Transverse colon (tissue), 4 donors: ENCODE measurements at regions not wholly inside any gene's neighbourhood (a gene's known extent, or its start where the extent isn't known, plus 50 kb on each side); places are given as distances from the start of the nearest gene placed in this dataset.

Source experiments
- DNase-seq: peaks from one replicate; pipeline ENCODE4 v3.0.0-alpha.2; 2019
- H3K27ac ChIP-seq, 4 donors: fragments of 200-600 bp; sonication (generic); 2 replicates each; pipeline ENCODE4 v1.5.1; 2016 to 2018; ENCODE audit warnings: inconsistent platforms in 4 of 4
- H3K27me3 ChIP-seq: fragments of 200-600 bp; sonication (generic); 2 replicates; pipeline ENCODE4 v1.5.1; 2017; ENCODE audit warnings: inconsistent platforms
- H3K36me3 ChIP-seq, 4 donors: fragments of 200-600 bp; sonication (generic); 2 replicates each; pipeline ENCODE4 v1.5.1; 2017 to 2019; ENCODE audit warnings: inconsistent platforms in 4 of 4
- H3K4me1 ChIP-seq, 4 donors: fragments of 200-600 bp; sonication (generic); 2 replicates each; pipeline ENCODE4 v1.5.1; 2017 to 2020; ENCODE audit warnings: inconsistent platforms in 4 of 4
- H3K4me3 ChIP-seq, 4 donors: fragments of 200-600 bp; sonication (generic); 1 replicate in 1 of 4; 2 replicates in 3 of 4; pipeline versions ENCODE4 v1.5.1 to v1.6.1; 2017 to 2019; ENCODE audit warnings: inconsistent platforms in 4 of 4
- H3K9me3 ChIP-seq, 2 donors: fragments of 200-600 bp; sonication (generic); 2 replicates each; pipeline ENCODE4 v1.5.1; 2017 to 2019; ENCODE audit warnings: inconsistent platforms in 2 of 2
- CTCF ChIP-seq, 5 experiments: fragments of 200-600 bp in 3 of 5; fragments of 450-650 bp in 2 of 5; sonication (generic) in 3 of 5; IDR thresholded peaks; 1 replicate in 2 of 5; 2 replicates in 3 of 5; pipeline ENCODE4 v1.5.1; 2016 to 2017; ENCODE audit warnings: antibody characterized with exemption in 5 of 5, inconsistent platforms in 3 of 5, mild to moderate bottlenecking in 2 of 5, moderate library complexity in 1 of 5
- EP300 ChIP-seq: sonication (generic); formaldehyde crosslinking; IDR thresholded peaks from one replicate; pipeline ENCODE4 v1.6.1; 2017; ENCODE audit warnings: antibody characterized with exemption, low read depth
- POLR2A ChIP-seq: fragments of 450-650 bp; IDR thresholded peaks from one replicate; pipeline ENCODE4 v1.6.1; 2016; ENCODE audit warnings: antibody characterized with exemption, mild to moderate bottlenecking, moderate library complexity
- POLR2AphosphoS5 ChIP-seq, 3 donors: sonication (generic); formaldehyde crosslinking; IDR thresholded peaks; one replicate each; pipeline ENCODE4 v1.6.1; 2016; ENCODE audit warnings: antibody characterized with exemption in 3 of 3
- WGBS, 2 donors: methylation state at CpG; one replicate each; pipeline ENCODE4 v1.1.5; 2018; ENCODE audit warnings: low coverage in 1 of 2; 5-methylcytosine and 5-hydroxymethylcytosine counted together
- in situ Hi-C, 4 donors: fragments of 200-750 bp; cut with MboI; loops; one replicate each; pipeline versions ENCODE4 v1.15.0 to v1.15.1; 2017; ENCODE audit warnings: low sequenced_read_pairs in 3 of 4, low pct_ligation_motif_present in 1 of 4, low pct_unique_long_range_greater_than_20kb in 1 of 4
- intact Hi-C: fragments of 100-400 bp; cut with DNase I; formaldehyde crosslinking; loops from one replicate; pipeline ENCODE4 v1.15.1; 2023; ENCODE audit warnings: low total_unique reads

DNA sequence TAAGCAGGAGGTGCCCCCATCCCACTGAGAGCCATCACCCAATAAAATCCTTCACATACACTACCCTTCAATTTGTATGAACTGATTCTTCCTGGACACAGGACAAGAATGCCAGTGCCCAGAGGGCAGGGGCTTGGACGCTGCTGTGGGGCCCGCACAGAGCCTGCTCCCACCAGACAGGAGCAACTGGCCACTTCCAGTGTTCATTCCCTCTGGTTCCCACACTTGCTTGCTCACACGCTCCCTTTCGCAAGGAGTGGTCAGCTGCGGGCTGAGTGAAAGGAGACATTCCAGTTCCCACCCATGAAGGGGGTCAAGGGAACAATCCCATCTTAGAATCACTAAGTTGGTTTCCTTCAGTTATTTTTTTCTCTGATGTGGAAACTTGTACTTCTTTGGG is 314.5 kb upstream of the ACO1 start:
- intact Hi-C loops, result no loop called here

DNA sequence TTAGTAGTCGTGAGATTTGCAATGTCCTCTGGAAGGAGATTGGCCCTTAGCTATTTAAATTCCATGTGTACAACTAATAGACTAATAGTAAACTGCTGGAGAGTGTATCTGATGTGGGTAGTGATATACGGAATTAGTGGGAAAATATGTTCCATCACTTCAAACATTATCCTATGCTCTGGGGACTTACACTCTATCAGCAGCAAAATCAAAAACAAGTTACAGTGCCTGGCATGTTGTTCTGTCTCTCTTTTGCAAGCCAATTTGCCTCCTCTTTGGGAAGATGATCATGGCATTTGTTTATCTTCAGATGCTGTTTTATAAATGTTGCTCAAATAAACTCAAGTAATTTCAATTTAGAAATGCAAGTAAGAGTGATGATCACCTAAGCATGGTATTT is 311.9 kb upstream of the ACO1 start:
- H3K27ac ChIP-seq, result no peak overlapping the region
- H3K4me3 ChIP-seq, result no peak overlapping the region
- in situ Hi-C loops (no loop called here), intact Hi-C loops (no loop called here)
- no peak for DNase-seq
- H3K4me1 ChIP-seq, result no peaks in the 10 kb centered on the region
- TF ChIP-seq POLR2A, result no peak
- TF ChIP-seq CTCF (IDR thresholded peaks at IDR 0.05), result no peak
- no peak for TF ChIP-seq EP300
- no peak for TF ChIP-seq POLR2AphosphoS5 (IDR thresholded peaks at IDR 0.05)
- no peaks in the 10 kb centered on the region for H3K36me3 ChIP-seq
- no peaks in the 10 kb centered on the region for H3K9me3 ChIP-seq
- WGBS, 2 donors, result 66 to 100% methylated on average over 1 to 2 of the region's 2 CpGs
- H3K27me3 ChIP-seq, result no peaks in the 10 kb centered on the region

More for the DNA sequence above, 314.5 kb upstream of the ACO1 start:
- in situ Hi-C loops, result no loop called here
- Histone ChIP-seq H3K27me3 (no peaks in the 10 kb centered on the region), H3K4me3 (no peak overlapping the region), H3K9me3 (no peaks in the 10 kb centered on the region), H3K36me3 (no peaks in the 10 kb centered on the region), H3K27ac (no peak overlapping the region), H3K4me1 (no peaks in the 10 kb centered on the region)
- no peak for DNase-seq
- WGBS, 2 donors, result 91% methylated on average over 5 of the region's 5 CpGs; no CpG with 5 or more reads in 1 of the 2 donors
- TF ChIP-seq EP300, result no peak
- TF ChIP-seq CTCF (IDR thresholded peaks at IDR 0.05), result no peak
- no peak for TF ChIP-seq POLR2AphosphoS5 (IDR thresholded peaks at IDR 0.05)
- TF ChIP-seq POLR2A, result no peak

GRCh38 chr9:32092031-32092430 is 292.4 kb upstream of the ACO1 start:
- in situ Hi-C loops, result no loop called here

DNA sequence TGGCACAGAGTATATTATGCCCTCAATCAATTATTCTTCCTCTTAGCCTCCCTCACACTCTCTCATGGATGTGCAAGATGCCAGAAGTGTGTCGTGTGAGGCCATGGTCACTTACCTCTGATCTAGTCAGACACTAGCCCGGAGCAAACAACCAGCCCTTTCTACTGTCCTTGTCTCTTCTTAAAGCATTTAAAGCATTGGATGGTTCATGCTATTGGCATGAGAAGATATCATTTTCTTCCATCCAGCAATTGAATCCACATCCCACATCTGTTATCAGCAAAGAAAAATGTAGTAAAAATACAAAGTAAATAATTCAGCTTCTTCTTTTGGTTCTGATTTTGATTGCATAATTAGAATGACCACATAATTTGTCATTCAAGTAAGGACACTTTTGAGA is 267.2 kb upstream of the ACO1 start:
- WGBS, 2 donors, result 69 to 83% methylated on average over 2 of the region's 2 CpGs
- in situ Hi-C loops, result no loop called here

More at GRCh38 chr9:32092031-32092430, 292.4 kb upstream of the ACO1 start:
- Histone ChIP-seq H3K9me3 (no peaks in the 10 kb centered on the region), H3K4me1 (no peaks in the 10 kb centered on the region), H3K27me3 (no peaks in the 10 kb centered on the region), H3K36me3 (no peaks in the 10 kb centered on the region), H3K4me3 (no peak overlapping the region), H3K27ac (no peak overlapping the region)
- no peak for DNase-seq
- 55 to 80% methylated on average over 1 of the region's 1 CpG for WGBS, 2 donors
- TF ChIP-seq POLR2AphosphoS5 (IDR thresholded peaks at IDR 0.05), result no peak
- no peak for TF ChIP-seq EP300
- no peak for TF ChIP-seq CTCF (IDR thresholded peaks at IDR 0.05)
- no peak for TF ChIP-seq POLR2A
- intact Hi-C loops, result no loop called here

More for the DNA sequence above, 267.2 kb upstream of the ACO1 start:
- no peak overlapping the region for H3K27ac ChIP-seq
- no peak for DNase-seq
- TF ChIP-seq POLR2A, result no peak
- TF ChIP-seq CTCF (IDR thresholded peaks at IDR 0.05), result no peak
- H3K4me3 ChIP-seq, result no peak overlapping the region
- no peaks in the 10 kb centered on the region for H3K27me3 ChIP-seq
- no peaks in the 10 kb centered on the region for H3K4me1 ChIP-seq
- no peaks in the 10 kb centered on the region for H3K9me3 ChIP-seq
- no peaks in the 10 kb centered on the region for H3K36me3 ChIP-seq
- intact Hi-C loops, result no loop called here
